ENCODE measurements at regions not wholly inside any gene's neighbourhood (a gene's known extent, or its start where the extent isn't known, plus 50 kb on each side); places are given as distances from the start of the nearest gene placed in this dataset.

DNA sequence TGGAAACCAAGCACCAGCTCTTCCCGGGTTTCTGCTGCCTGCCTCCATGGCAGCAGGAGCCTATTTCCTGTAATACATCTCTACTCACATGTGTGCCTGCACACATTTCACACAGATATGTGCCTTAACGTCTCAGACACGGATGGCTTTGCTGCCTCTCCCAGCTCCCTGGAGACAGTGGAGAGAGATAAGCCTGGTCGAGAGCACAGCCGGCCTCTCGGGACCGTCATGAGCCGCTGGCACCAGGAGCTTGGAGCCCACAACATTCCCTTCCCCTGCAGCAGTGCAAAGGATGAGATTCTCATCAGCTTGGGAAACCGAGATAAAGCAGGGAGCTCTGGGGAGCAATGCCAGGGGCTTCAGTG is 587.7 kb downstream of the BRD1 start (continued):
- no peak for TF ChIP-seq ZNF724P (CRISPR knock-in tag; IDR thresholded peaks at IDR 0.05; ENCODE audit: borderline replicate concordance)
- TF ChIP-seq TEF (CRISPR knock-in tag; IDR thresholded peaks at IDR 0.05), result no peak
- TF ChIP-seq ZBTB20 (CRISPR knock-in tag; IDR thresholded peaks at IDR 0.05; ENCODE audit: borderline replicate concordance, low read depth), result no peak
- no peak for TF ChIP-seq GABPB1 (CRISPR knock-in tag; IDR thresholded peaks at IDR 0.05)
- TF ChIP-seq TMF1 (CRISPR knock-in tag; IDR thresholded peaks at IDR 0.05; ENCODE audit: low read depth), result no peak
- TF ChIP-seq TBX3 (IDR thresholded peaks at IDR 0.05; ENCODE audit: borderline replicate concordance), result no peak

DNA sequence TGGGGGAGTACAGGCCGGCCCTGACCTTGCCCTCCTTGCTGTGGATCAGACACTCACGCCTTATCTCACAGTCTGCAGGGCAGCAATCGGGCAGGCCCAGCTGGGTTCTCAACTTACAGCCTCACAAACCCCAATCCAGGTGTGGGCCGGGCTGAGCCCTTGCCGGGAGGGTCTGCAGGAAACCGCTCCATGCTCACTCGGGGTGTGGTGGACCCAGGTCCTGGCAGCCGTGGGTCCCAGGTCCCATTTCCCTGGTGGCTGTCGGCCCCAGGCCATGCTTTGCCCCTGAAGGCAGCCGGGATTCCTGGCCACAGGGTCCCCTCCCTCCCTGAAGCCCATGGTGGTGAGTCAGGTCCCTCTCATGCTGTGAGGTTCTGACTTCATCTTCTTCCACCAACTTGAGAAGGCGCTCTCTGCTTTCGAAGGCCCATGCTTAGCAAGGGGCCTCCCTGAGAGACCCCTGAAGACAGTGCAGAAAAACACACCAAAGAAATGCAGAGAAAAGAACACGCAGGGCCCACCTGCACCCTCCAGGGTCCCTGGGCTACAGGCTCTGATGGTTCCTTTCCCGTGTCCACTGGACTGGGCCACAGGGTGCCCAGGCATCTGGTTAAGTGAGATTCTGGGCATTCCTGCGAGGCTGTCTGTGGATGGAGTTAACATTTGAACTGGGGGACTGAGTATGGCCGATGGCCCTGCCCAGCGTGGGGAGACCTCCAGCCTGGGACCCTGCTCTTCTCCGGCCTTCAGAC is 588.2 kb downstream of the BRD1 start:
- H3K27me3 ChIP-seq (ENCODE audit: control insufficient read depth in 1 of 2, insufficient read depth in 2 of 2, low read length in 2 of 2), result peaks cover 5 to 34% of the 10 kb centered on the region in 2 experiments; a peak in 4 of 5 replicates
- 33% methylated on average over 6 of the region's 18 CpGs for WGBS (ENCODE audit: low lambda C conversion rate)
- ChIA-PET CTCF (ENCODE audit: low intra/inter-chr PET ratio, low total read pairs) (no interaction called here), POLR2A (no interaction called here)
- DNase-seq (ENCODE audit: low spot score) (no peak), FAIRE-seq (no peak), ATAC-seq (no peak)
- H3K4me2 ChIP-seq (ENCODE audit: low read depth, low read length), result no peak overlapping the region
- in situ Hi-C loops (cut with HindIII; ENCODE audit: extremely low pct_ligation_motif_present, low pct_unique_long_range_greater_than_20kb) (no loop called here), intact Hi-C loops (cut with micrococcal nuclease; ENCODE audit: unreplicated experiment) (no loop called here)
- no TSS peak for BruUV-seq (replicated peaks)
- no peaks in the 10 kb centered on the region for H3K4me1 ChIP-seq (ENCODE audit: insufficient read depth, low read length)
- H3K9me3 ChIP-seq (ENCODE audit: low read length), result no peaks in the 10 kb centered on the region
- H2AFZ ChIP-seq (ENCODE audit: low read length), result no peak overlapping the region
- no peaks in the 10 kb centered on the region for H3K36me3 ChIP-seq (replicated peaks in 1 of 2; ENCODE audit: control insufficient read depth in 1 of 2, insufficient read depth in 2 of 2, low read length in 2 of 2)
- no peak overlapping the region for H3K4me3 ChIP-seq (replicated peaks in 1 of 3; ENCODE audit: insufficient read depth in 1 of 3, low read depth in 2 of 3, low read length in 3 of 3)
- no peak for TF ChIP-seq MXI1 (IDR thresholded peaks at IDR 0.05; ENCODE audit: borderline replicate concordance, low read depth, low read length)
- TF ChIP-seq, protein P1, sequence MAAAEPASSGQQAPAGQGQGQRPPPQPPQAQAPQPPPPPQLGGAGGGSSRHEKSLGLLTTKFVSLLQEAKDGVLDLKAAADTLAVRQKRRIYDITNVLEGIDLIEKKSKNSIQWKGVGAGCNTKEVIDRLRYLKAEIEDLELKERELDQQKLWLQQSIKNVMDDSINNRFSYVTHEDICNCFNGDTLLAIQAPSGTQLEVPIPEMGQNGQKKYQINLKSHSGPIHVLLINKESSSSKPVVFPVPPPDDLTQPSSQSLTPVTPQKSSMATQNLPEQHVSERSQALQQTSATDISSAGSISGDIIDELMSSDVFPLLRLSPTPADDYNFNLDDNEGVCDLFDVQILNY (CRISPR knock-in tag; conservative IDR thresholded peaks at IDR 0.05), result no peak
- TF ChIP-seq MYNN (CRISPR knock-in tag; IDR thresholded peaks at IDR 0.05; ENCODE audit: low read depth), result no peak
- TF ChIP-seq ZNF451 (CRISPR knock-in tag; IDR thresholded peaks at IDR 0.05), result no peak
- no peak for TF ChIP-seq ZNF768 (CRISPR knock-in tag; IDR thresholded peaks at IDR 0.05)
- no peak for TF ChIP-seq ZNF782 (CRISPR knock-in tag; IDR thresholded peaks at IDR 0.05; ENCODE audit: borderline replicate concordance)
- TF ChIP-seq KLF16 (CRISPR knock-in tag; IDR thresholded peaks at IDR 0.05), result no peak
- TF ChIP-seq ZNF138 (CRISPR knock-in tag; IDR thresholded peaks at IDR 0.05; ENCODE audit: low read depth), result no peak
- no peak for TF ChIP-seq ATF6 (CRISPR knock-in tag; conservative IDR thresholded peaks at IDR 0.05)
- TF ChIP-seq PLRG1 (conservative IDR thresholded peaks at IDR 0.05), result no peak
- no peak for TF ChIP-seq MEIS2 (CRISPR knock-in tag; IDR thresholded peaks at IDR 0.05)
- no peak for TF ChIP-seq HES4 (CRISPR knock-in tag; IDR thresholded peaks at IDR 0.05; ENCODE audit: borderline replicate concordance)
- no peak for TF ChIP-seq KDM1A (CRISPR knock-in tag; IDR thresholded peaks at IDR 0.05)
- no peak for TF ChIP-seq ETV5 (CRISPR knock-in tag; IDR thresholded peaks at IDR 0.05; ENCODE audit: borderline replicate concordance)
- no peaks in the 10 kb centered on the region for H4K20me1 ChIP-seq (ENCODE audit: insufficient read depth, low read length)
- no peaks in the 10 kb centered on the region for H3K79me2 ChIP-seq (ENCODE audit: insufficient read depth, low read length)
- H3K27ac ChIP-seq (ENCODE audit: extremely low read length, insufficient read depth, low read length), result no peak overlapping the region
- no peak overlapping the region for H3K9ac ChIP-seq (ENCODE audit: insufficient read depth, low read depth, low read length)

Measured in HepG2 (cell line).